Panc1 (cell line): ENCODE measurements at regions not wholly inside any gene's neighbourhood (a gene's known extent, or its start where the extent isn't known, plus 50 kb on each side); places are given as distances from the start of the nearest gene placed in this dataset.

Experiments
- ATAC-seq: fragments of 200-7000 bp; cut with Tn5 transposase; 2 replicates; pipeline ENCODE4 v1.9.1; 2020; ENCODE audit warnings: mild to moderate bottlenecking, moderate library complexity
- BruUV-seq: library from RNA; stranded (reverse); fragments of 400-500 nt; replicated peaks from 2 replicates; lab custom pipeline; 2021; lab: Mats Ljungman, UMichigan
- CTCF ChIA-PET: fragments of 300-600 bp; sonication (Branson Sonifier 250); formaldehyde crosslinking; loops from one replicate; lab custom pipeline; 2022; ENCODE audit warnings: antibody characterized with exemption; lab: Charles Lee
- POLR2A ChIA-PET: fragments of 300-600 bp; sonication (Branson Sonifier 250); formaldehyde crosslinking; loops from one replicate; lab custom pipeline; 2022; ENCODE audit warnings: antibody characterized with exemption; lab: Charles Lee
- DNase-seq: peaks from one replicate; pipeline ENCODE4 v3.0.0-alpha.2; 2010; ENCODE audit warnings: low read depth, low spot score
- H3K27ac ChIP-seq: 2 replicates; pipeline ENCODE4 v1.5.1; 2011; ENCODE audit warnings: mild to moderate bottlenecking, low read length, inconsistent platforms
- H3K27me3 ChIP-seq: fragments of 200-500 bp; sonication (Bioruptor generic); 2 replicates; pipeline ENCODE4 v1.6.0; 2014; ENCODE audit warnings: low read length, inconsistent platforms; ENCODE audit not compliant: control insufficient read depth, insufficient read depth
- H3K36me3 ChIP-seq: fragments of 200-500 bp; sonication (Bioruptor generic); 2 replicates; pipeline ENCODE4 v1.5.1; 2014; ENCODE audit warnings: inconsistent platforms, mild to moderate bottlenecking, low read length, moderate library complexity; ENCODE audit not compliant: control insufficient read depth, insufficient read depth
- H3K4me1 ChIP-seq: 2 replicates; pipeline ENCODE4 v1.5.1; 2011; ENCODE audit warnings: inconsistent platforms, mild to moderate bottlenecking, low read length, moderate library complexity; ENCODE audit not compliant: control insufficient read depth, insufficient read depth
- H3K4me3 ChIP-seq, 2 experiments: 2 replicates each; pipeline ENCODE4 v1.5.1; 2011 to 2012; ENCODE audit warnings: low read depth in 2 of 2, low read length in 2 of 2, mild to moderate bottlenecking in 2 of 2, inconsistent platforms in 1 of 2, moderate library complexity in 1 of 2
- H3K9me3 ChIP-seq: fragments of 200-500 bp; sonication (Bioruptor generic); 2 replicates; pipeline ENCODE4 v1.5.1; 2014; ENCODE audit warnings: low read depth, mild to moderate bottlenecking, inconsistent platforms, low read length, moderate library complexity; ENCODE audit not compliant: control insufficient read depth, insufficient read depth
- POLR2AphosphoS5 ChIP-seq: IDR thresholded peaks from 2 replicates; pipeline ENCODE4 v1.6.1; 2012; ENCODE audit warnings: mild to moderate bottlenecking, low read depth, low read length, moderate library complexity
- SIN3A ChIP-seq: IDR thresholded peaks from 2 replicates; pipeline ENCODE4 v1.6.1; 2012; ENCODE audit warnings: low read depth, mild to moderate bottlenecking, low read length, moderate library complexity, borderline replicate concordance; ENCODE audit not compliant: insufficient read depth
- TCF7L2 ChIP-seq: IDR thresholded peaks from 2 replicates; pipeline ENCODE4 v1.6.1; 2011; ENCODE audit warnings: mild to moderate bottlenecking, low read depth, low read length, inconsistent platforms
- in situ Hi-C: cut with HindIII; loops from 2 replicates; pipeline ENCODE4 v1.10.0; 2016; ENCODE audit warnings: low sequenced_read_pairs, low pct_unique_long_range_greater_than_20kb
- intact Hi-C: fragments of 100-400 bp; cut with micrococcal nuclease; formaldehyde crosslinking; loops from one replicate; pipeline ENCODE4 v1.10.0; 2022; ENCODE audit not compliant: unreplicated experiment
- TF ChIP-seq, protein P1 (sequence below): fragments of 450-650 bp; IDR thresholded peaks from 2 replicates; pipeline ENCODE4 v1.5.1; 2017; ENCODE audit warnings: mild to moderate bottlenecking
- TF ChIP-seq, protein P2 (sequence below), 2 experiments: IDR thresholded peaks; 2 replicates each; pipeline ENCODE4 v1.6.1; 2011 to 2012; ENCODE audit warnings: low read depth in 2 of 2, control low read depth in 1 of 2, low read length in 1 of 2, mild to moderate bottlenecking in 1 of 2, moderate library complexity in 1 of 2; ENCODE audit not compliant: insufficient read depth in 1 of 2

DNA sequence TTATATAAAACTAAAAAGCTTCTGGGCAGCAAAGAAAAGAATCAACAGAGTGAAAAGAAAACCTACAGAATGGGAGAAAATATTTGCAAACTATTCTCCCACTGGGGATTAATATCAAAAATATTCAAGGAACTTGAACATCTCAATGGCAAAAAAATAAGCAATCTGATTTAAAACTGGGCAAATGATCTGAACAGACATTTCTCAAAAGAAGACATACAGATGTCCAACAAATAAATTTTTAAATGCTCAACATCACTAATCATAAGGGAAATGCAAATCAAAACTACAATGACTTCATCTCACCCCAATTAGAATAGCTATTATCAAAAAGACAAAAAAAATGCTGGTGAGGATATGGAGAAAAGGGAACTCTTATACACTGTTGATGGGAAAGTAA, 57.2 kb upstream of the SSBP2 start:
- Histone ChIP-seq H3K27ac (no peak overlapping the region), H3K4me3 (no peak overlapping the region), H3K4me1 (no peaks in the 10 kb centered on the region), H3K27me3 (no peaks in the 10 kb centered on the region), H3K9me3 (no peaks in the 10 kb centered on the region), H3K36me3 (no peaks in the 10 kb centered on the region)
- no TSS peak for BruUV-seq
- in situ Hi-C loops (no loop called here), intact Hi-C loops (no loop called here)
- no peak for DNase-seq
- no peak for ATAC-seq
- TF ChIP-seq, protein P1, sequence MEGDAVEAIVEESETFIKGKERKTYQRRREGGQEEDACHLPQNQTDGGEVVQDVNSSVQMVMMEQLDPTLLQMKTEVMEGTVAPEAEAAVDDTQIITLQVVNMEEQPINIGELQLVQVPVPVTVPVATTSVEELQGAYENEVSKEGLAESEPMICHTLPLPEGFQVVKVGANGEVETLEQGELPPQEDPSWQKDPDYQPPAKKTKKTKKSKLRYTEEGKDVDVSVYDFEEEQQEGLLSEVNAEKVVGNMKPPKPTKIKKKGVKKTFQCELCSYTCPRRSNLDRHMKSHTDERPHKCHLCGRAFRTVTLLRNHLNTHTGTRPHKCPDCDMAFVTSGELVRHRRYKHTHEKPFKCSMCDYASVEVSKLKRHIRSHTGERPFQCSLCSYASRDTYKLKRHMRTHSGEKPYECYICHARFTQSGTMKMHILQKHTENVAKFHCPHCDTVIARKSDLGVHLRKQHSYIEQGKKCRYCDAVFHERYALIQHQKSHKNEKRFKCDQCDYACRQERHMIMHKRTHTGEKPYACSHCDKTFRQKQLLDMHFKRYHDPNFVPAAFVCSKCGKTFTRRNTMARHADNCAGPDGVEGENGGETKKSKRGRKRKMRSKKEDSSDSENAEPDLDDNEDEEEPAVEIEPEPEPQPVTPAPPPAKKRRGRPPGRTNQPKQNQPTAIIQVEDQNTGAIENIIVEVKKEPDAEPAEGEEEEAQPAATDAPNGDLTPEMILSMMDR: no peak
- TF ChIP-seq SIN3A: no peak
- POLR2A ChIA-PET: no interaction called here
- CTCF ChIA-PET: no interaction called here

DNA sequence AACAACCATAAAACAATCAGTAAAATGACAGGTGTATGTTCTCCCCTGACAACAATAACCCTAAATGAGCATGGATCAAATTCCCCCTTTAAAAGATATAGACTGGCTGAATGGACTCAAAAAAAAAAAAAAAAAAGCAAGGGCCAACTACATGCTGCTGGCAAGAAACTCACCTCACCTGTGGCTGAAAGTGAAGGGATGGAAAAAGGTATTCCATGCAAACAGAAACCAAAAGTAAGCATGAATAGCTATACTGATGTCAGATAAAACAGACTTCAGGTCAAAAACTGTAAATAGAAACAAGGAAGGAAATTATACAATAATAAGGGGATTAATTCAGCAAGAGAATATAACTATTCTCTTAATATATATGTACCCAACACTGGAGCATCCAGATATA, 54.2 kb upstream of the SSBP2 start:
- CTCF ChIA-PET: no interaction called here

More for the DNA sequence above, 54.2 kb upstream of the SSBP2 start:
- Histone ChIP-seq H3K4me3 (no peak overlapping the region), H3K9me3 (no peaks in the 10 kb centered on the region), H3K36me3 (no peaks in the 10 kb centered on the region), H3K27me3 (no peaks in the 10 kb centered on the region), H3K4me1 (no peaks in the 10 kb centered on the region), H3K27ac (no peak overlapping the region)
- TF ChIP-seq TCF7L2 (no peak), POLR2AphosphoS5 (no peak), SIN3A (no peak)
- TF ChIP-seq, protein P1: no peak
- TF ChIP-seq, protein P2, sequence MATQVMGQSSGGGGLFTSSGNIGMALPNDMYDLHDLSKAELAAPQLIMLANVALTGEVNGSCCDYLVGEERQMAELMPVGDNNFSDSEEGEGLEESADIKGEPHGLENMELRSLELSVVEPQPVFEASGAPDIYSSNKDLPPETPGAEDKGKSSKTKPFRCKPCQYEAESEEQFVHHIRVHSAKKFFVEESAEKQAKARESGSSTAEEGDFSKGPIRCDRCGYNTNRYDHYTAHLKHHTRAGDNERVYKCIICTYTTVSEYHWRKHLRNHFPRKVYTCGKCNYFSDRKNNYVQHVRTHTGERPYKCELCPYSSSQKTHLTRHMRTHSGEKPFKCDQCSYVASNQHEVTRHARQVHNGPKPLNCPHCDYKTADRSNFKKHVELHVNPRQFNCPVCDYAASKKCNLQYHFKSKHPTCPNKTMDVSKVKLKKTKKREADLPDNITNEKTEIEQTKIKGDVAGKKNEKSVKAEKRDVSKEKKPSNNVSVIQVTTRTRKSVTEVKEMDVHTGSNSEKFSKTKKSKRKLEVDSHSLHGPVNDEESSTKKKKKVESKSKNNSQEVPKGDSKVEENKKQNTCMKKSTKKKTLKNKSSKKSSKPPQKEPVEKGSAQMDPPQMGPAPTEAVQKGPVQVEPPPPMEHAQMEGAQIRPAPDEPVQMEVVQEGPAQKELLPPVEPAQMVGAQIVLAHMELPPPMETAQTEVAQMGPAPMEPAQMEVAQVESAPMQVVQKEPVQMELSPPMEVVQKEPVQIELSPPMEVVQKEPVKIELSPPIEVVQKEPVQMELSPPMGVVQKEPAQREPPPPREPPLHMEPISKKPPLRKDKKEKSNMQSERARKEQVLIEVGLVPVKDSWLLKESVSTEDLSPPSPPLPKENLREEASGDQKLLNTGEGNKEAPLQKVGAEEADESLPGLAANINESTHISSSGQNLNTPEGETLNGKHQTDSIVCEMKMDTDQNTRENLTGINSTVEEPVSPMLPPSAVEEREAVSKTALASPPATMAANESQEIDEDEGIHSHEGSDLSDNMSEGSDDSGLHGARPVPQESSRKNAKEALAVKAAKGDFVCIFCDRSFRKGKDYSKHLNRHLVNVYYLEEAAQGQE (IDR thresholded peaks at IDR 0.05; ENCODE audit: insufficient read depth in 1 of 2, low read depth in 2 of 2, low read length in 1 of 2): no peak
- intact Hi-C loops: no loop called here
- no peak for ATAC-seq
- no peak for DNase-seq
- POLR2A ChIA-PET: no interaction called here
- in situ Hi-C loops: no loop called here
- BruUV-seq: no TSS peak
